ENCODE measurements at regions not wholly inside any gene's neighbourhood (a gene's known extent, or its start where the extent isn't known, plus 50 kb on each side); places are given as distances from the start of the nearest gene placed in this dataset.

DNA sequence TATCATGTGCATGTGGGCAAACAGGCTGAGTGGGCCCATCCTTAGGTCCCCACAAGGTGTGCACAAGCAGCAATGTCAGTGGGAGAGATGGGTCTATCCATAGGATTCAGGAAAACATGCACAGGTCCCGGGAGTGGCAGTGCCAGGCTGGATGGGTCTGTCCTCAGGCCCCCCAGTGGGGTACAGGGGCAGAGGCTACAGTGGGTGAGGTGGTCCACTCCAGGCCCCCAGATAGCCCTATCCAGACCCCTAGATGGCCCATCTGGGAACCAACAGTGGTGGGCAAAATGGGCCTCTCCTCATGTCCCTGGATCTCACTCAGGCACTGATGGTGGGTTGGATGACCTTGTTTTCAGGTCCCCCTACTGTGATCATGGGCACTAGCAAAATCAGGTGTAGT is 277.8 kb upstream of the SYT1 start:
- TF ChIP-seq NFE2L2 (conservative IDR thresholded peaks at IDR 0.05; ENCODE audit: low read length) (no peak), RARB (CRISPR knock-in tag; IDR thresholded peaks at IDR 0.05) (no peak), RNF2 (IDR thresholded peaks at IDR 0.05; ENCODE audit: borderline replicate concordance, low read depth) (no peak), RCOR1 (IDR thresholded peaks at IDR 0.05; ENCODE audit: low read depth, low read length) (no peak), POLR2A (IDR thresholded peaks at IDR 0.05; ENCODE audit: low read length) (no peak)
- TF ChIP-seq, protein P1, sequence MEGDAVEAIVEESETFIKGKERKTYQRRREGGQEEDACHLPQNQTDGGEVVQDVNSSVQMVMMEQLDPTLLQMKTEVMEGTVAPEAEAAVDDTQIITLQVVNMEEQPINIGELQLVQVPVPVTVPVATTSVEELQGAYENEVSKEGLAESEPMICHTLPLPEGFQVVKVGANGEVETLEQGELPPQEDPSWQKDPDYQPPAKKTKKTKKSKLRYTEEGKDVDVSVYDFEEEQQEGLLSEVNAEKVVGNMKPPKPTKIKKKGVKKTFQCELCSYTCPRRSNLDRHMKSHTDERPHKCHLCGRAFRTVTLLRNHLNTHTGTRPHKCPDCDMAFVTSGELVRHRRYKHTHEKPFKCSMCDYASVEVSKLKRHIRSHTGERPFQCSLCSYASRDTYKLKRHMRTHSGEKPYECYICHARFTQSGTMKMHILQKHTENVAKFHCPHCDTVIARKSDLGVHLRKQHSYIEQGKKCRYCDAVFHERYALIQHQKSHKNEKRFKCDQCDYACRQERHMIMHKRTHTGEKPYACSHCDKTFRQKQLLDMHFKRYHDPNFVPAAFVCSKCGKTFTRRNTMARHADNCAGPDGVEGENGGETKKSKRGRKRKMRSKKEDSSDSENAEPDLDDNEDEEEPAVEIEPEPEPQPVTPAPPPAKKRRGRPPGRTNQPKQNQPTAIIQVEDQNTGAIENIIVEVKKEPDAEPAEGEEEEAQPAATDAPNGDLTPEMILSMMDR (IDR thresholded peaks at IDR 0.05): no peak
- TF ChIP-seq, protein P2, sequence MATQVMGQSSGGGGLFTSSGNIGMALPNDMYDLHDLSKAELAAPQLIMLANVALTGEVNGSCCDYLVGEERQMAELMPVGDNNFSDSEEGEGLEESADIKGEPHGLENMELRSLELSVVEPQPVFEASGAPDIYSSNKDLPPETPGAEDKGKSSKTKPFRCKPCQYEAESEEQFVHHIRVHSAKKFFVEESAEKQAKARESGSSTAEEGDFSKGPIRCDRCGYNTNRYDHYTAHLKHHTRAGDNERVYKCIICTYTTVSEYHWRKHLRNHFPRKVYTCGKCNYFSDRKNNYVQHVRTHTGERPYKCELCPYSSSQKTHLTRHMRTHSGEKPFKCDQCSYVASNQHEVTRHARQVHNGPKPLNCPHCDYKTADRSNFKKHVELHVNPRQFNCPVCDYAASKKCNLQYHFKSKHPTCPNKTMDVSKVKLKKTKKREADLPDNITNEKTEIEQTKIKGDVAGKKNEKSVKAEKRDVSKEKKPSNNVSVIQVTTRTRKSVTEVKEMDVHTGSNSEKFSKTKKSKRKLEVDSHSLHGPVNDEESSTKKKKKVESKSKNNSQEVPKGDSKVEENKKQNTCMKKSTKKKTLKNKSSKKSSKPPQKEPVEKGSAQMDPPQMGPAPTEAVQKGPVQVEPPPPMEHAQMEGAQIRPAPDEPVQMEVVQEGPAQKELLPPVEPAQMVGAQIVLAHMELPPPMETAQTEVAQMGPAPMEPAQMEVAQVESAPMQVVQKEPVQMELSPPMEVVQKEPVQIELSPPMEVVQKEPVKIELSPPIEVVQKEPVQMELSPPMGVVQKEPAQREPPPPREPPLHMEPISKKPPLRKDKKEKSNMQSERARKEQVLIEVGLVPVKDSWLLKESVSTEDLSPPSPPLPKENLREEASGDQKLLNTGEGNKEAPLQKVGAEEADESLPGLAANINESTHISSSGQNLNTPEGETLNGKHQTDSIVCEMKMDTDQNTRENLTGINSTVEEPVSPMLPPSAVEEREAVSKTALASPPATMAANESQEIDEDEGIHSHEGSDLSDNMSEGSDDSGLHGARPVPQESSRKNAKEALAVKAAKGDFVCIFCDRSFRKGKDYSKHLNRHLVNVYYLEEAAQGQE (IDR thresholded peaks at IDR 0.05): no peak
- TF ChIP-seq, protein P3, sequence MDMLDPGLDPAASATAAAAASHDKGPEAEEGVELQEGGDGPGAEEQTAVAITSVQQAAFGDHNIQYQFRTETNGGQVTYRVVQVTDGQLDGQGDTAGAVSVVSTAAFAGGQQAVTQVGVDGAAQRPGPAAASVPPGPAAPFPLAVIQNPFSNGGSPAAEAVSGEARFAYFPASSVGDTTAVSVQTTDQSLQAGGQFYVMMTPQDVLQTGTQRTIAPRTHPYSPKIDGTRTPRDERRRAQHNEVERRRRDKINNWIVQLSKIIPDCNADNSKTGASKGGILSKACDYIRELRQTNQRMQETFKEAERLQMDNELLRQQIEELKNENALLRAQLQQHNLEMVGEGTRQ (IDR thresholded peaks at IDR 0.05): no peak
